NOMO-1 (cell line): ENCODE measurements at regions not wholly inside any gene's neighbourhood (a gene's known extent, or its start where the extent isn't known, plus 50 kb on each side); places are given as distances from the start of the nearest gene placed in this dataset.

ENCODE experiments used
- DNase-seq, 2 experiments: peaks; one replicate each; lab custom pipeline; 2025; ENCODE audit not compliant: unreplicated experiment in 2 of 2; lab: John Stamatoyannopoulos, UW

DNA sequence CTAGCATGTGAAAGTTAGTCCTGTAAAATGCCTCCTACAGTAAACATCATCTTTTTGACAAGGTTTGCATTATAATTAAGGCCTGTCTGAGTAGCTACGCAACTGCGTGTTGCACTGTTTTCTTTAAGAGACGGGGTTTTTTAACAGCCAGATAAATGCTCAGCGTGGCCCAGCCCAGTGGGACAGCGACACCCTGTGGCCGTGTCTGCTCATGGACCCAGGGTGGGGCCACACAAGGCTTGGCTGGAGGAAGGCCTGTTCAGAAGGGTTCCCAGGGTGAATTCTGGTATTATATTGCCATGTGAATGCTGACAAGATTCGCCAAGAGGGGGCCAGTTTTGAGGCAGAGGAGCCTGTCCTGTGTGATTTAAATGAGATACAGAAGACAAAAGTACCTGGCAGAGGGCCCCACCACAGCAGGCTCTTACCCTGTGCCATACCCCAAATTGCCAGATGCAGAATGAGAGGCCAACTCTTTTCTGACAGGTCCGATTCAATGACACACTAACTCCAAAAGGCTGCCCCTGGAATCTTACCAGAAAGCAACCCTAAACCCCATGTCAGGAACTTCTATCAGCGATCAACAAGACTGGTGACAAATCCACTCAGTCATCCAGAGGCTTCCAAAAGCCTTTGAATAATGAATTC is 65.9 kb upstream of the IRX6 start:
- DNase-seq: peak; percentile 51 to 68

DNA sequence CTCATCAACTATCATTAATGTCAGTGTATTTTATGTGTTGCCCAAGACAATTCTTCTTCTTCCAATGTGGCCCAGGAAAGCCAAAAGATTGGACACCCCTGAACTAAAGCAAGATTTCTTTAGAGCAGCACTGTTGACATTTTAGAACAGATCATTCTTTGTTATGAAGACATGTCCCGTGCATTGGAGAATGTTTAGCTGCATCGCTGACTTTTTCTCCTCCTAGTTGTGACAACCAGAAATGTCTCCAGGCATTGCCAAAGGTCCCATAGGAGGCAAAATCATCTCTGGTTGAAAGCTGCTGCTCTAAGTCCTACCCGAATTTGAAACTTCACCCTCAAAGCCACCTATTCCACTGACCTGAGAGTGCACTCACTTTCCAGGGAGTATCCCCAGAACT is 62.7 kb upstream of the IRX6 start:
- no peak for DNase-seq

GRCh38 chr16:55263271-55264250 is 60.4 kb upstream of the IRX6 start:
- peak in 1 of 2 experiments; percentile 5 for DNase-seq

DNA sequence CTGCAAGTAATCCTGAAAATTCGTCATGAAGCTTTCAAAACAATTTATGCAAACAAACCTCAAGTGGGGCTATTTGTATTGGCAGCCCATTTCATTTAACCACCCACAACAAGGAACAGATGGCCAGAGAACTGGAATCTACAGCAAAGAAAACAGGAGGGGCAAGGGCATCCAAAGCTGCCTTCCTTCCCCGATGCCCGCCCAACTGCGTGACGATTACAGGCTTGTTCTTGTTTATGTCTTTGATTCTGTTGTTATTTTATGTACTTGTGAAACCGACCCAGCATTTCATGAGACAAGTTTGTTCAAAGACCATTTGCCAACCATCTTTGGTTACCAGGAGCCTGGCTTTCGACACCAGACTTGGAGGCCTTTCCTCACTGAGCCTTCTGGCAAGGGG is 59.1 kb upstream of the IRX6 start:
- DNase-seq: no peak

- no peak for DNase-seq
These were observed 58.1 kb upstream of the IRX6 start for GRCh38 chr16:55265926-55266325.

DNA sequence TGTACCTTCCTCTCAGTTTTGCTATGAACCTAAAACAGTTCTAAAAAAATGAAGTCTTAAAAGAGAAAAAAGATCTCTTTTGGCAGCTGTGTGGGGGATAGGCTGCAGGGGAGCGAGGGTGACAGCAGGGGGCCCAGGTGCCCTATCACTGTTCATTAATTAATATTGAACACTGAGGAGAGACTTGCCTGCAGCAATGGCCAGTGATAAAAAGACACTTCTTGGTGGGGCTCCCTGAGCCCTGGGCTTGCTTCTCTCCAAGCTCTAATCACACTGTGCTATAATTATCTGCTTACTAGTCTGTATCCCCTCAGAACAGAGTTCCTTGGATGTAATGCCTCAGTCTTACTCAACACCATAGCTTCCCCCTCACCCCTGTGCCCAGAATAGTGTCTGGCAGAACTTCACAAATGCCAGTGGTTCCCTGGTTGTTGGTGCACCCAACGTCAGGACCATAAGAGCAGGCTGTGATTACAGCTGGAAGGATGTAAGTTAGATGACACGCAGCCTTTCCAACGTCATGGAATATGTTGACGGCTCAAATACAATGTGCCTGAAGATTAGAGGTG is 52.0 kb upstream of the IRX6 start:
- DNase-seq: no peak

- DNase-seq: no peak
These were observed 51.3 kb upstream of the IRX6 start for GRCh38 chr16:55272744-55273143.

GRCh38 chr16:55273356-55273755 is 50.6 kb upstream of the IRX6 start:
- DNase-seq: no peak

- no peak for DNase-seq
These were observed 50.0 kb upstream of the IRX6 start for GRCh38 chr16:55273959-55274358.
